ENCODE measurements at regions not wholly inside any gene's neighbourhood (a gene's known extent, or its start where the extent isn't known, plus 50 kb on each side); places are given as distances from the start of the nearest gene placed in this dataset.

DNA sequence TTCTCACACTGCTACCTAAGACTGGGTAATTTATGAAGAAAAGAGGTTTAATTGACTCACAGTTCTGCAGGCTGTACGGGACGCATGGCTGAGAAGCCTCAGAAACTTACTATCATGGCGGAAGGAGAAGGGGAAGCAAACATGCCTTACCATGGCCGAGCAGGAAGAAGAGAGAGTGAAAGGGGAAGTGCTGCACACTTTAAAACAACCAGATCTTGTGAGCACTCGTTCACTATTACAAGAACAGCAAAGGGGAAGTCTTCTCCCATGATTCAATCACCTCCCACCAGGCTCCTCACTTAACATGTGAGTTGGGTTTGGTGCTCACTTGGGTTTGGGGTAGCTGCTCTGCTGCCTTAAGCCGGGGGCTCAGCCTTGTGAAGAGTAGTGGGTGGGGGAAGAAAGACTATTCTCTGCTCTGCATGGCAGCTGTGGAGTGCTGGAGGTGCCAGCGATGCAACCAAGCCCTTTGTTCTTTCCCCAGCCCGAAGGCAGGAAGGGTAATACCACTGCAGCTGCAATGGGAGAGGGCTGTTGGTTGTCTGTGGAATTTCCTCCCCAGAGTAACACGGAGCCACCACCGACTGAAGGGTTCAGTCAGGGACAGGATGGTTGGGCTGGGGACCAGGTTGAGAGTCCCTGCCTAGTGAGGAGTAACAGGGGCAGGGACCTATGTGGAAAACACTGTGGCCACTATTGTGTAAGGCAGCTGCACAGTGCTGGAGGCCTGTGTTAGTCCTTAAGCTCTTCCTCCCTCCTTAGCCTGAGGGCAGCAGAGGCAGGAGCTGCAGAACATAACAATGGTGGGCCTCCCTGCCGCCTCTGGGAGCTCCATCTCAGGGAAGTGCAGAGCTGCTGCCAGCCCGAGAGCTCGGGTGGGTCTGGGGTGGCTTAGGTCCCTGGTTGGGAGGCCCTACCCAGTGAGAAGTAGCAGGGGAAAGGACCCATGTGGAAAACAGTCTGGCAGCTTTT, 1262.5 kb downstream of the EFNB2 start:
- TF ChIP-seq, protein P1, sequence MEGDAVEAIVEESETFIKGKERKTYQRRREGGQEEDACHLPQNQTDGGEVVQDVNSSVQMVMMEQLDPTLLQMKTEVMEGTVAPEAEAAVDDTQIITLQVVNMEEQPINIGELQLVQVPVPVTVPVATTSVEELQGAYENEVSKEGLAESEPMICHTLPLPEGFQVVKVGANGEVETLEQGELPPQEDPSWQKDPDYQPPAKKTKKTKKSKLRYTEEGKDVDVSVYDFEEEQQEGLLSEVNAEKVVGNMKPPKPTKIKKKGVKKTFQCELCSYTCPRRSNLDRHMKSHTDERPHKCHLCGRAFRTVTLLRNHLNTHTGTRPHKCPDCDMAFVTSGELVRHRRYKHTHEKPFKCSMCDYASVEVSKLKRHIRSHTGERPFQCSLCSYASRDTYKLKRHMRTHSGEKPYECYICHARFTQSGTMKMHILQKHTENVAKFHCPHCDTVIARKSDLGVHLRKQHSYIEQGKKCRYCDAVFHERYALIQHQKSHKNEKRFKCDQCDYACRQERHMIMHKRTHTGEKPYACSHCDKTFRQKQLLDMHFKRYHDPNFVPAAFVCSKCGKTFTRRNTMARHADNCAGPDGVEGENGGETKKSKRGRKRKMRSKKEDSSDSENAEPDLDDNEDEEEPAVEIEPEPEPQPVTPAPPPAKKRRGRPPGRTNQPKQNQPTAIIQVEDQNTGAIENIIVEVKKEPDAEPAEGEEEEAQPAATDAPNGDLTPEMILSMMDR (IDR thresholded peaks at IDR 0.05; ENCODE audit: unreplicated experiment in 3 of 3) = no peak
- Mint-ChIP-seq H3K27ac (no peak overlapping the region), H3K27me3 (ENCODE audit: low read depth) (peaks cover 4% of the 10 kb centered on the region), H3K4me3 (no peak overlapping the region), H3K4me1 (no peaks in the 10 kb centered on the region), H3K9me3 (peaks cover 2% of the 10 kb centered on the region), H3K36me3 (ENCODE audit: low read depth) (no peaks in the 10 kb centered on the region)

DNA sequence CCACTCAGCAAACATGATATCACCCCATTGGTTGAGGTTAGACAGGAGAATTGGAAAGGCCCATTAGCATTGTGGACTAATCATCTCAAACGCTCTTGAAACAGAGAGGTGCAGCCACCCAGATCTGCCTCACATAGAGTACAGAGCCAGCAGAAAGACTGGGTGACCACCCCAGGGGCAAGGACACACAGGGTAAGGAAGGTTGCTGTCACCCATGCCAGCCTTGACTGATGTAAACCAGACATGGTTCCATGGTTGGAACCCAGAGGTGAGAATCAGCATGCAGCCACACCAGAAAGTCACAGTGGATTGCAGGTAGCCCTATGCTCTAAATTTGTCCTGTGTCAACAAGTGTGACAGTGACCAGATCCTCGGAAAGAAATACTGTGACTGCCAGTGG, 1268.8 kb downstream of the EFNB2 start:
- Mint-ChIP-seq H3K9me3 (no peaks in the 10 kb centered on the region), H3K4me1 (no peaks in the 10 kb centered on the region), H3K27me3 (ENCODE audit: low read depth) (no peaks in the 10 kb centered on the region), H3K36me3 (ENCODE audit: low read depth) (no peaks in the 10 kb centered on the region), H3K4me3 (no peak overlapping the region), H3K27ac (no peak overlapping the region)
- TF ChIP-seq, protein P1 (IDR thresholded peaks at IDR 0.05; ENCODE audit: unreplicated experiment in 3 of 3) = no peak

DNA sequence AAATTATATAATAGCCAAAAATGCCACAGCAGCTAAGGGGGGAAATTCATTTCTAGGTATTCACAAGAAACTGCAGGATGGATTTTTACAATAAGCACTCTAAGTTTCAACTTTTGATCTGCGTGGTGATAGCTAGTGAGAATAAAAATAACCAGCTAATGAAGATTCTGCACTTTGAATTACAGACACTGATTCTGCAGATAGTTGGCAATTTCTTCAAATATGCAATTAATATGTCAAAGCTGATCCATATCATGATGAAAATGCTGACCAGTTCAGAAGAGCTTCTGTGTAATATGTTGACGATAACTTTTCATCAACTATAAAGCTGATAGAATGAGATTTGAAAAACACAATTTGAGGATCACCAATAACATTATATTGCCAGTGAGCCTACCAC, 1272.9 kb downstream of the EFNB2 start:
- Mint-ChIP-seq H3K9me3 (no peaks in the 10 kb centered on the region), H3K4me1 (no peaks in the 10 kb centered on the region), H3K27me3 (ENCODE audit: low read depth) (no peaks in the 10 kb centered on the region), H3K4me3 (no peak overlapping the region), H3K36me3 (ENCODE audit: low read depth) (no peaks in the 10 kb centered on the region), H3K27ac (no peak overlapping the region)
- TF ChIP-seq, protein P1 (IDR thresholded peaks at IDR 0.05; ENCODE audit: unreplicated experiment in 3 of 3) = no peak

DNA sequence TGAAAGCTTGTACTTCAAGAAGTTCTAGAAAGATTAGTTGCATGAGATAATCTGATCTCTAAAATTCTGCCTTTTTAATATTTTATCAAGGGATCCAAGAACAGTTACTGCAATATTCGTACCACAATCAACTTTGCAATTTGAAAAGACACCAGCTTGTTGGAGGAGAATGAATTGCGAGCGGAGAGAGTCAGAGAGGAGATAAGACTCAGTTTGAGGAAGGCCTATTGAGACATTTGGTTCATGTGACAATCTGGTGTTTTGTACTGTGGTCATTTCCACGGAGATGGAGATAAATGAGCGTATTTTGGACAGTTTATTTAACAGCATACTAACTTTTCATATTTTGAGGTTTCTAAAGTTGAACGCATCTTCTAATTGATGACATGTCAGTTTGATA, 1276.0 kb downstream of the EFNB2 start:
- no peak overlapping the region for H3K27ac Mint-ChIP-seq
- H3K4me3 Mint-ChIP-seq = no peak overlapping the region
- H3K9me3 Mint-ChIP-seq = no peaks in the 10 kb centered on the region
- TF ChIP-seq, protein P1 (IDR thresholded peaks at IDR 0.05; ENCODE audit: unreplicated experiment in 3 of 3) = no peak
- H3K27me3 Mint-ChIP-seq (ENCODE audit: low read depth) = no peaks in the 10 kb centered on the region
- no peaks in the 10 kb centered on the region for H3K36me3 Mint-ChIP-seq (ENCODE audit: low read depth)
- no peaks in the 10 kb centered on the region for H3K4me1 Mint-ChIP-seq

DNA sequence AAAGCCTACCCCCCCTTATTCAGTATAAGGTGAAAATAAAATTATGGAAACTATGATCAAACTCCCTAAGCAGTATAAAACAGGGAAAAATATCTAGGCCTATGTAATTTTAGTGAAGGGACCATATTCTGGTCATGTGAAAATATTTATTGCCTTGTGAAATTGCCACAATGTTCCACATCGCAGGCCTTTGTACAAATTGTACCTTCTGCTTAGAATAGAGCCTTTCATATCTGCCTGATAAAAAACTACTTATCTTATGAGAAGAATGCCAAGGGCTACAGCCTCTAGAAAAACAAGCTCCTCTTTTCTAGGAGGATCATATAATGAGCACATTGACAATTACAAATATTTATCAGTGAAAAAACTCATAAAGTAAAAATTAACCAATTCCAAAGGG, 1280.0 kb downstream of the EFNB2 start:
- no peak overlapping the region for H3K27ac Mint-ChIP-seq
- H3K9me3 Mint-ChIP-seq = no peaks in the 10 kb centered on the region
- no peak overlapping the region for H3K4me3 Mint-ChIP-seq
- H3K4me1 Mint-ChIP-seq = no peaks in the 10 kb centered on the region
- H3K27me3 Mint-ChIP-seq (ENCODE audit: low read depth) = no peaks in the 10 kb centered on the region
- H3K36me3 Mint-ChIP-seq (ENCODE audit: low read depth) = no peaks in the 10 kb centered on the region
- TF ChIP-seq, protein P1 (IDR thresholded peaks at IDR 0.05; ENCODE audit: unreplicated experiment in 3 of 3) = no peak

DNA sequence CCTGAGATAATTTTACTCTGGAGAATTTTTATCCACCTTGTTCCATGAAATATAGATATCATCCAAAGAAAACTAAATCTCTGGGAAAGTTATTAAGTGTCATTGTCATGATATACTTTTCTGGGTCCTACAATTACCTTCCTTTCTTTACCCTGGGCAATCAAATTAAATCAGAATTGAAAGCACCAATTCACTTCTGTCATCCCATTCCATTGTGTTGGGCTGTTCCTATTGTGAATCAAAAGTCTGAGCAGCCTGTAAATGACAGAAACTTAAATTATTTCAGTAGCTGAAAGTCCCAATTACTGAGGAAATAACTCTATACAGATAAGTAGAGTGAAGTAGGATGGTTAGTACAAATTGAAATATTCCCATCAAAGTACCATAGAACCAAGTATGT, 1284.2 kb downstream of the EFNB2 start:
- Mint-ChIP-seq H3K36me3 (ENCODE audit: low read depth) (no peaks in the 10 kb centered on the region), H3K4me1 (no peaks in the 10 kb centered on the region), H3K9me3 (no peaks in the 10 kb centered on the region), H3K27me3 (ENCODE audit: low read depth) (no peaks in the 10 kb centered on the region), H3K4me3 (no peak overlapping the region), H3K27ac (no peak overlapping the region)
- TF ChIP-seq, protein P1 (IDR thresholded peaks at IDR 0.05; ENCODE audit: unreplicated experiment in 3 of 3) = no peak
